Upper lobe of left lung (tissue), 4 donors: ENCODE measurements at regions not wholly inside any gene's neighbourhood (a gene's known extent, or its start where the extent isn't known, plus 50 kb on each side); places are given as distances from the start of the nearest gene placed in this dataset.

ENCODE experiments used
- CTCF ChIP-seq, 6 experiments: fragments of 450-650 bp in 4 of 6; fragments of 200-600 bp in 2 of 6; sonication (generic) in 2 of 6; IDR thresholded peaks; one replicate each; pipeline ENCODE4 v1.5.1; 2016 to 2019; ENCODE audit warnings: antibody characterized with exemption in 6 of 6
- EP300 ChIP-seq, 4 donors: sonication (generic); formaldehyde crosslinking; IDR thresholded peaks; one replicate each; pipeline ENCODE4 v1.5.1; 2017; ENCODE audit warnings: antibody characterized with exemption in 4 of 4, control low read depth in 2 of 4
- POLR2A ChIP-seq, 4 donors: fragments of 450-650 bp; IDR thresholded peaks; one replicate each; pipeline ENCODE4 v1.5.1; 2016 to 2017; ENCODE audit warnings: antibody characterized with exemption in 4 of 4, mild to moderate bottlenecking in 2 of 4
- POLR2AphosphoS5 ChIP-seq, 2 donors: sonication (generic); formaldehyde crosslinking; IDR thresholded peaks; one replicate each; pipeline ENCODE4 v1.5.1; 2017; ENCODE audit warnings: antibody characterized with exemption in 2 of 2

DNA sequence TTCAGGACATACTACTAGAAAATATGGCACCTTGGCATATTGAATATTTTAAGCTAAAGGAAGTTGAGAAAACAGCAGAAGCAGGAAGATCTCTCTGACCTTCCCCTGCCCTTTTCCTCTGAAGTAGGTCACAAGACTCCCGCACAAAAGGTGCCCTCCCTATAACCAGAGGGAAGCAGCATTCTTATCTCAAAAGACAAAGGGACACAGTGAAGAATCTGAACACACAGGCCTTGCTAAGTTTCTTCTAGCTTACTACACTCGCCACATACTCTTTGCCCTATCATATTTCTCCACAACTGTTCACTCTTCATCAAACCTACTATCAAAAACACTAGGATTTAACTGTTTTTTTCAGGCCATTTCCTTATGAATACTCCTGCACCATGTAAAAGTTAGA lies 151.2 kb downstream of the ELOVL4 start:
- TF ChIP-seq POLR2AphosphoS5 (IDR thresholded peaks at IDR 0.05) (no peak), CTCF (IDR thresholded peaks at IDR 0.05) (no peak), POLR2A (IDR thresholded peaks at IDR 0.05) (no peak), EP300 (IDR thresholded peaks at IDR 0.05) (no peak)
